Activated naive CD8-positive, alpha-beta T cell treated with anti-CD3 and anti-CD28 coated beads, Interleukin-2, amount 50 U/mL, for 24 hours (primary cell): ENCODE measurements at regions not wholly inside any gene's neighbourhood (a gene's known extent, or its start where the extent isn't known, plus 50 kb on each side); places are given as distances from the start of the nearest gene placed in this dataset.

Source experiments
- ATAC-seq: fragments of 150-1000 bp; cut with Tn5 transposase; one replicate; pipeline ENCODE4 v1.10.0; 2021
- DNase-seq: peaks from one replicate; pipeline ENCODE4 v3.0.0; 2021
- H3K27ac Mint-ChIP-seq: one replicate; pipeline ENCODE4 v1.8.0; 2021; ENCODE audit warnings: mild to moderate bottlenecking, mixed read lengths
- H3K27me3 Mint-ChIP-seq: one replicate; pipeline ENCODE4 v1.8.0; 2021; ENCODE audit warnings: mixed read lengths
- H3K36me3 Mint-ChIP-seq: one replicate; pipeline ENCODE4 v1.8.0; 2021; ENCODE audit warnings: low read depth, mixed read lengths
- H3K4me1 Mint-ChIP-seq: one replicate; pipeline ENCODE4 v1.8.0; 2021; ENCODE audit warnings: mixed read lengths
- H3K4me3 Mint-ChIP-seq: one replicate; pipeline ENCODE4 v1.8.0; 2021; ENCODE audit warnings: mild to moderate bottlenecking, moderate library complexity, mixed read lengths
- H3K9me3 Mint-ChIP-seq: one replicate; pipeline ENCODE4 v1.8.0; 2021; ENCODE audit warnings: mixed read lengths

DNA sequence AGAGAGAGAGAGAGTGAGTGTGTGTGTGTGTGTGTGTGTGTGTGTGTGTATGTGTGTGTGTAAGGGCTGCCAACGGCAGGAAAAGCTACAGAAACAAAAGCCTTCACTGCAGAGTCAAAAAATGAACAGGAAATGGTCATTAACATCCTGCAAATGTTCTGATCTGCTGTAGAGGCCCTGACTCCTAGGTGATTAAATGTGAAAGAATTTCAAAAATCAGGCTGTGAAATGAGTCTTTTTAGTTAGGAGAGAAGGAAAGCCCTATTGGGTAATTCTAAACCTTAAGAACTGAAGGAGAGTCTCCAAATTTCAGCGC lies 166.5 kb upstream of the MYLIP start:
- no peak for ATAC-seq
- Mint-ChIP-seq H3K4me3 (no peak overlapping the region), H3K27ac (no peak overlapping the region)

DNA sequence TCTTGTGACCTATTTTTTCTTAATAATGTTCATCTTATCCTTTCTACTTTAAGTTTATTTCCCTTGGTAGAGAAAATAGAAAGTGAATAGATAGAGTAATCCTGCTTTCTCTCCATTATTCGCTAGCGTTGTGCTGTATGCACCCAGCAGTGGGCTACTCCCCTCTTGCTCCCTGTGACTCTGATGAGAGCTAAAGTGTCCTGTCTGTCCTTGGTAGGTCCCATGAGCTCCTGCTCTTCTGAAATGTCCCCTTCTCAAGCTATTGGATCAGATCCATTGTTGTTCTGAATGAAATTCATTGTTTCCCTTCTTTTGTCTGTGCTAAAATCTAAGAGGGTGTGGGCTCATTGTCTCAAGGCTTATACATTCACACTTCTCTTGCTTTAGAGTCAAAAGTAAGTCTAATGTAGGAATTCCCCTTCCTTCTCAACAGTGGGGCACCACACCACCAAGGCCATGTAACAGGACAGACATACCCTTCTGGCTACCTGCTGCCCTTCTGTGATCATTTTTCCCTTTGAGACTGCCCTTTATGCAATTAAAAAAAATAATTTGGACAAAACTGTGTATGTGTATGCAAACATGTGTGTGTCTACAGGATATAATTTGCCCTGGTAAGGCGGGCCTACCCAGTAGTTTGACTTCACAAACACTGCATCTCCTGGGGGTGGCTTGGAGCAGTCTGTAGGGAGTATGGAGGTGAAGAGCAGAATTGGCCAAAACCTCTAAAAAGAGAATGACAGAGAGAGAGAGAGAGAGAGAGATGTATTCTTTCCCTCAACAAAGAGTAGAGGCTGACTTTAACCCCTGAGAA lies 167.0 kb upstream of the MYLIP start:
- Mint-ChIP-seq H3K27ac (no peak overlapping the region), H3K4me3 (no peak overlapping the region), H3K36me3 (no peaks in the 10 kb centered on the region), H3K4me1 (peaks cover 13% of the 10 kb centered on the region), H3K27me3 (no peaks in the 10 kb centered on the region), H3K9me3 (peaks cover 4% of the 10 kb centered on the region)
- DNase-seq (no peak), ATAC-seq (no peak)

More for the DNA sequence above, 166.5 kb upstream of the MYLIP start:
- no peak for DNase-seq
- Mint-ChIP-seq H3K27me3 (no peaks in the 10 kb centered on the region), H3K36me3 (no peaks in the 10 kb centered on the region), H3K9me3 (peaks cover 4% of the 10 kb centered on the region), H3K4me1 (peaks cover 13% of the 10 kb centered on the region)

DNA sequence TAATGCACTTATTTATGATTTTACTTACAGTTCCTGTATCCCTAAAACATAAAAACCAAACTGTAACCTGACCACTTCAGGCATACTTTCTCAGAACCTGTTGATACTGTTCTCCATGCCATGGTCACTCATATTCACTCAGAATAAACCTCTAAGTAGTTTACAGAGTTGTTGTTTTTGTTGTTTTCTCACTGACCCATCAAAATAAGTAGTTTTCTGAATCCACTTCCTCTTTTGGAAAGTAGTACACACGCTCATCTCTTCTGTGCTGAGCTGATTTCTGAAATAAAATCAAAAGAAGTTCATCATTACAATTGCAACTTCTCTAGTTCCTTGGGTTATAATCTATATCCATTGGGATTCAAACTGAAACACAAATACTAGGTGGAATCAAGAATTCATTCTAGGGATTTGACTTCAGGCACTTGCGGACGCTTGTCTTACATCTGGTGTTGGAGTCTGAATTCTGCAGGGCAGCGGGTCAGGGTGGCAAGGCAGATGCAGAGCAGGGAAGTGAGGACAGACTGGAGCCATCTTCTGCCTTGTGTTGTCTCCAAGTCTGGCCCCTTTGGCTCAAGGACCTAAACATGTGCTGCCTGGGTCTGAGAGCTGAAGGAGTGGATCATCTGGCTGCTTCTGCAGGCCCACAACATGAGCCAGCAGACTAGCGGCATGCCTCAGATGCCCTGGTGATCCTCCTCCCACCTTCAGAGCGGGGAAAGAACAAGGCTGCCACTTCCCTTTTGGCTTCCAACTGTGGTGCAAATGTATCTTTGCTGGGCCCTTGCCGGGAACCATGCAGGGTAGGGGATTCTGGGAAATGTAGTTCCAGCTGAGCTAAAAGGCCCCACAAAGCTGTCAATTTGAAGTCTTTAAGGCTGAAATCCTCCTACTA lies 167.9 kb upstream of the MYLIP start:
- no peaks in the 10 kb centered on the region for H3K36me3 Mint-ChIP-seq
- peaks cover 4% of the 10 kb centered on the region for H3K9me3 Mint-ChIP-seq
- ATAC-seq (no peak), DNase-seq (no peak)
- H3K4me1 Mint-ChIP-seq, result peaks cover 15% of the 10 kb centered on the region
- H3K27me3 Mint-ChIP-seq, result no peaks in the 10 kb centered on the region
- H3K27ac Mint-ChIP-seq, result no peak overlapping the region
- no peak overlapping the region for H3K4me3 Mint-ChIP-seq

DNA sequence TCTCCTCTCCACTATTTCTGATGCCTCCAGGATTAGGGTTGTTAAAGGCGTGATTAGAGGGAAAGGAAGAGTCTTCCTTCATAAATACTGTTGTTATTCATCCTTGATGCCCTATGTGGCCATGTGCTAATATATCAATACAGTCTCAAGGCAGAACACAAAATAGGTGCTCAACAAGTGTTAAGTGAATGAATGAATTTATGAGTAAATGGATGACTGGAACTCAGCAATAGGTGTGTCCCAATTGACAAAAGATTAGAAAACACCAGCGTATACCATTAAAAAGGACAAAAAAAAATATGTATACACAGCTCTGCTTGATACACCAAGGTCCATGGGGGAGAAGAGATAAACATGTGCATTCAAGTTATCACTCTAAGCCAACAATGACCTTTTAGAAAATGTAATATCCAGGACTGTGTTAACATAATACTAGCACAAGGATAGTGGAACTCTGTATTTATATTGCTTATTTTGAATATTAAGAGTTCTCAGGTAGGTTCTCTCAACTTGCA lies 171.2 kb upstream of the MYLIP start:
- DNase-seq (no peak), ATAC-seq (no peak)
- H3K36me3 Mint-ChIP-seq, result no peaks in the 10 kb centered on the region
- H3K9me3 Mint-ChIP-seq, result peaks cover 4% of the 10 kb centered on the region
- H3K4me3 Mint-ChIP-seq, result no peak overlapping the region
- H3K4me1 Mint-ChIP-seq, result peaks cover 14% of the 10 kb centered on the region
- no peak overlapping the region for H3K27ac Mint-ChIP-seq
- no peaks in the 10 kb centered on the region for H3K27me3 Mint-ChIP-seq

DNA sequence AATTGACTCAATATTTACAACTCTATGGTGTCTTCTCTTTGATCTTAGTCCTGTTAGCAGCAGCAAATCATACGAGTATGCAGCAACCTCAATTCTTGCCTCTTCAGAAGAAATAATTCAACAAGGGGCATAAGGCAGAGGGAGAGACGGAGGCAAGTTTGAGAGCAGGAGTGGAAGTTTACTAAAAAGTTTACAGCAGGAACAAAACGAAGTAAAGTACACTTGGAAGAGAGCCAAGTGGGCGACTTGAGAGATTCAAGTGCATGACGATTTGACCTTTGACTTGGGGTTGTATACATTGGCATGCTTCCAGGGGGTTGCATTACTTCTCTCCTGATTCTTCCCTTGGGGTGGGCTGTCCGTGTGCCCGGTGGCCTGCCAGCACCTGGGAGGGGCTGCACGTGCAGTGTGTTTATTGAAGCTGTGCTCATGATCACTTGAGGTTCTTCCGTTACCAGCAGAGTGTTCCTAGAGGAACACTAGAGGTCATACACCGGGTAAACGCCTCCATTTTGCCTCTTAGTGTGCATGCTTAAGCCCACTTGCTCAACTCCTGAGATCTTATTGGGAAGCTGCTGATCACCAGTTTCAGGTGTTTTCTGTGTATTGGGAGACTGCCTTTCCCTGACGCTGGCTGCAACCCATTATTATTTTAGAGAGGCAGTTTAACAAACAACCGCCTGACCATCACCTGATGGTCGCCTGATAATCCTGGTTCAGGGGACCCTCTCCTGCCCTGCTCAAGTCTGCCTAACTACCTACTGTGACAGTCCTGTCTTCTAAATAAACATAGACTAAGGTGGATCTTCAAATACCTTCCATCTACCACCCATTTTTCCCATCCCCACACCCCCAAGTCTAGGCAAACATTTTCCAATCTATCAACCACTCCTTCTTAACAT lies 172.4 kb upstream of the MYLIP start:
- ATAC-seq, result no peak

DNA sequence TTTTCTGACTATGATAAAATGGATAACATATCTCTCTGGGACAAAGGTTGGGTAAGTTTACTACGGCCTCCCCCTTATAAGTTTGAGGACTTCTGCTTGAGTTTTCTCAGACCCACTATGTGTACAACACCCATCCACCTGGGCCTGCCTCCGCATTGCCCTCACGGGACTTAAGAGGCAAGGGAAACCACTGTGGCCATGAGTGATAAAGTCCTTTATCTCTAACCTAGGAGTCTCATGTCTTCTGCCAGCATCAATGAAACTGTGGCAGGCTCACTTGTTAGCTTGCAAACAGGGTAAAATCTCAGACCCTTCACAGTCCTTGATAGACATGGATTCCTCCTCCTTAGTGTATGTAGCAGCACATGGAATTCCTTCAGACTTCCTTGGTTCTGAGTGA lies 173.4 kb upstream of the MYLIP start:
- Mint-ChIP-seq H3K27ac (no peak overlapping the region), H3K9me3 (no peaks in the 10 kb centered on the region), H3K4me3 (no peak overlapping the region), H3K36me3 (no peaks in the 10 kb centered on the region), H3K27me3 (peaks cover 3% of the 10 kb centered on the region), H3K4me1 (peaks cover 1% of the 10 kb centered on the region)
- DNase-seq, result no peak
- ATAC-seq, result no peak

More for the DNA sequence above, 172.4 kb upstream of the MYLIP start:
- Mint-ChIP-seq H3K27me3 (peaks cover 3% of the 10 kb centered on the region), H3K9me3 (peaks cover 4% of the 10 kb centered on the region), H3K27ac (no peak overlapping the region), H3K4me1 (peaks cover 1% of the 10 kb centered on the region), H3K36me3 (no peaks in the 10 kb centered on the region), H3K4me3 (no peak overlapping the region)
- no peak for DNase-seq

DNA sequence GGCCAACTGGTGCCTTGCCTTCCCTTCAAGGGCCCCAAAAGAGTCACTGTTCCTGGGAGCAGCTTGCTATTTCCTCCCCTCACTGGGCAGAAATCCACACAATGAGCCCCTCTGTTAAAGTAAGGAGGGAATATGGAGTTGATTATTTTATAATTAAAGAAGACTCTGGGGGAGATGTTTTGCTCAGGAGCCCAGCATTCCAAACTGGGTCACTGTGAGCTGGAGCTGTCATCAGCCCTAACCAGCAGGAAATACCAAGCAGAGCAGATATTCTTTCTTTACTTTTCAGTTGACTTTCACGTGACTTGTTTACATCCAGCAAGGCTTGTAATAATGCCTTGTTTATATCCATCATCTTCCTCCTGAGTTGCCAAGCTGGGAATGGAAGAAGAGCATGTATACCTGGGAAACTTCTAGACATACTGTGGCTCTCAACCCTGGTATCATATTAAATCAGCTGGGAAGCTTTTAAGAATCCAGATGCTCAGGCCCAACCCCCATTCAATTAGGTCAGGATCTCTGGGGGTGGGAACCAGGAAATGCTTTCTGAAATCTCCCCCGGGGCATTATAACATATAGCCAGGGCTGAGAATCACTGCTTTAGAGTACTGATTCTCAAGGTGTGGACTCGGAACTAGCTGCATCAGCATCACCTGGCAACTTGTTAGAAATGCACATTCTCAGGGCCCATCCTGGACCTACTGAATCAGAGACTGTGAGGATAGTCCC lies 175.6 kb upstream of the MYLIP start:
- no peak for ATAC-seq
- Mint-ChIP-seq H3K27ac (no peak overlapping the region), H3K36me3 (no peaks in the 10 kb centered on the region), H3K9me3 (no peaks in the 10 kb centered on the region), H3K4me1 (peaks cover 1% of the 10 kb centered on the region), H3K4me3 (no peak overlapping the region), H3K27me3 (peaks cover 3% of the 10 kb centered on the region)
- no peak for DNase-seq

DNA sequence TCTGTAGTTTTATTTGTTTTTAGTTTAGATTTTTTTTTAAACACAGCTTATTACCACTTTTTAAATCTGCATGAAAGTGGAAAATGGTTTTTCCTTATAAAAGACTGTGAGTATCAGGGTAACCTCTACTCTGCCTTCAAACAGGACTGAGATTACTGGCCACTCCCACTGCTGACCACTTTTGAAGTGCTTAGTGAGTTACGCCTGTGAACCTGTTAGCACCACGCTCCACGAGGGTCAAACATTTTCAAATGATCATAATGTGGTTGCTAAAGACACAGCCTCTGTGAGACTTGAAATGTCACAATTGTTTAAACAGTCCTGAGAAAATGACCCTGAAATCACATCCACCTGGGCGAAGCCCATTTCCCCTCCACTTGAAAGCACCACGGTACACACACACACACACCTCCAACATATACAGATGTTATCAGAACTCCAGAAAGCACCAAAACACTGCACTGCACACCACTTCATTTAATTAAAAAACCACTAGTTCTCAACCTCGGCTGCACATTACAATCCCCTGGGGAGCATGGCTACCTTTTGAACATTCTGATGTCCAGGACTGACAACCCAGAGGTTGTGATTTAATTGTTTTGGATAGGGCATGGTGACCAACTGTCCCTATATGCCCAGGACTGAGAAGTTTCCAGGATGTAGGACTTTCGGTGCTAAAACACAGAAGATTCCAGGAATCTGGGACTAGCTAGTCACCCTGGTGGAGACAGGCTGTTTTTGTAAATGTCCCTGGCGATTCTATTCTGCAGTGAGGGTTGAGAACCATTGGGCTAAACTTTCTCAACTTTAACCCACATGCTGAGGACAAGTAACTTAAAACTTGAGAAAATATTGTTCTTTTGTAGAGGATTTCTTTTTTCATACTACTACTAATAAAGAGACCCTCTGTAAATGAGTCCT lies 176.4 kb upstream of the MYLIP start:
- Mint-ChIP-seq H3K36me3 (no peaks in the 10 kb centered on the region), H3K27ac (no peak overlapping the region), H3K27me3 (peaks cover 3% of the 10 kb centered on the region), H3K4me3 (no peak overlapping the region), H3K4me1 (peaks cover 1% of the 10 kb centered on the region), H3K9me3 (no peaks in the 10 kb centered on the region)
- DNase-seq, result no peak
- ATAC-seq, result no peak

DNA sequence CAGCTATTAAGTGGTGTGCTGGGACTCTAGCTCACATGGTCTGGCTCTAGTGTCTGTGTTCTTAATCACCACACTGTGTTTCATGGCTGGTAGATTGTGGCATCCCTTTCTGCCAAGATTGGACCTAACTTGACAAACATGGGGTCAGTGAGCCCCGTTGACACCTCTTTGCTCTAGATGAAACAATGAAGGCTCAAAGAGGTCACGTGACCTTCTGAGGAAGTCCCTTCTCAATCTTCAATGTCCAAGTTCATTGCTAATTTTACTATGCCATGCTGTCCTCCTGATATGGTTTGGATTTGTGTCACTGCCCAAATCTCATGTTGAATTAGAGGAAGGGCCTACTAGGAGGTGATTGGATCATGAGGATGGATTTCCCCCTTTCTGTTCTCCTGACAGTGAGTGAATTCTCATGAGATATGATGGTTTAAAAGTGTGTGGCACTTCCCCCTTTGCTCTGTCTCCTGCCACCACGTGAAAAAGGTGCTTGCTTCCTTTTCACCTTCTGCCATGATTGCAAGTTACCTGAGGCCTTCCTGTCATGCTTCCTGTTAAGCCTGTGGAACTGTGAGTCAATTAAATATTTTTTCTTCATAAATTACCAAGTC lies 177.8 kb upstream of the MYLIP start:
- Mint-ChIP-seq H3K27ac (no peak overlapping the region), H3K36me3 (no peaks in the 10 kb centered on the region), H3K4me1 (no peaks in the 10 kb centered on the region), H3K4me3 (no peak overlapping the region), H3K9me3 (no peaks in the 10 kb centered on the region), H3K27me3 (peaks cover 3% of the 10 kb centered on the region)
- ATAC-seq (no peak), DNase-seq (no peak)

DNA sequence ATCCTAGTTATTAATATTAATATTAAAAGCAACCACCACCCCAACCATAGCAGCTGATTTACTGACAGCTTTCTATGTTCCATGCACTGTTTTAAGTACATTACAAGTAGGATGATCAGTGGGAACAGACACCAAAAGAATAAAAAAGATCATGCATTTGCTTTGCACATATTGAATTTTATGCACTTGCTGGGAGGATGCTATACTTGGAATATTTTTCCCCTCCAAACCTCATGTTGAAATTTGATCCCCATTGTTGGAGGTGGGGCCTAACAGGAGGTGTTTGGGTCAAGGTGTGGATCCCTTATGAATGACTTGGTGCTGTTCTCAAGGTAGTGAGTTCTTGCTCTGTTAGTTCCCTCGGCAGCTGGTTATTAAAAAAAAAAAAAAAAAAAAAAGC lies 178.9 kb upstream of the MYLIP start:
- no peak for ATAC-seq

DNA sequence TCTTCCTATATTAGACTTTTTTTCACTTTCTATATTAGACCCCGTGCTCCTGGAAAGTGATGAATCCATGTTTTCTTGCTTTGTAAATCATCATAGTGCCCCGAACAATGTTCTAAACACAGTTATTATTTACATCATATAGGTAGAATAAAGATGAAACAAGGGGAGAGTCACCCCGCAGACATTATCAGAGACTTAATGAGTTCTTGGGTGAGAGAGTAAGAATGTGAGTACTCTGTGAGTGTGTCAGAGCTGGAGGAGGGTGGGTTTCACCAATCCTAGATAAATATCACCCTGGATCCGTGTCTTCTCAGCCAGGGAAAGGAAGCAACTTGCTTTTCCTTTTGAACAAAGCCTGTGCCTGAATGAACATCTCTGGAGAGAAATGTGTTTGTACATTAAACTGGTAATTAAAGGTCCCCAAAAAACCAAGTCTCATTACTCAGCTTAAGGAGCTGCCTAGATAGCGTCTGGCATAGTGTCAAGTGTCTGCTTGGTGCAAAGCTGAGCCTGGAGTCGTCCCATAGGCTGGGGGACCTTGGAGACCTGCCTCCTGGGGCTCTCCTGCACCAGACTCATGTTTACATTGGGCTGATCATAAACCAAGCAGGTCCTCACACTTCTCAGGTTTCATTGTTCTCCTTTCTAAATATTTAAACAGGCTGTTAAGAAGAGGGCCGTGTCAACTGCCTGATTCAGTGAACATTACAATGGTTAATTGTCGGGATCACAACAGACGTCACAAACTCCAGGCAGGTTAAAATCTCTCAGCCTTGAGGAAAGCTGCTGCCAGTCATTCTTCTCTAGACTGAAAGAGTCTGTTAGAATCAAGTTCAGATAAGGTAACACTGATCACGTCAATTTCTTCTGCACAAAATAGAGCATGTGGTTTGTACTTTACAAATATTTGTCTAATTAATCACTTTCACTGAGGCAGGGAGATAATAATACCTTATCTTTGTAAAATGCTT lies 179.7 kb upstream of the MYLIP start:
- ATAC-seq (no peak), DNase-seq (no peak)
- no peaks in the 10 kb centered on the region for H3K4me1 Mint-ChIP-seq
- no peak overlapping the region for H3K27ac Mint-ChIP-seq
- H3K4me3 Mint-ChIP-seq, result no peak overlapping the region
- H3K27me3 Mint-ChIP-seq, result peaks cover 3% of the 10 kb centered on the region
- H3K9me3 Mint-ChIP-seq, result no peaks in the 10 kb centered on the region
- H3K36me3 Mint-ChIP-seq, result no peaks in the 10 kb centered on the region

More for the DNA sequence above, 178.9 kb upstream of the MYLIP start:
- Mint-ChIP-seq H3K27me3 (peaks cover 3% of the 10 kb centered on the region), H3K36me3 (no peaks in the 10 kb centered on the region), H3K4me3 (no peak overlapping the region), H3K27ac (no peak overlapping the region), H3K4me1 (no peaks in the 10 kb centered on the region), H3K9me3 (no peaks in the 10 kb centered on the region)
- DNase-seq, result no peak

DNA sequence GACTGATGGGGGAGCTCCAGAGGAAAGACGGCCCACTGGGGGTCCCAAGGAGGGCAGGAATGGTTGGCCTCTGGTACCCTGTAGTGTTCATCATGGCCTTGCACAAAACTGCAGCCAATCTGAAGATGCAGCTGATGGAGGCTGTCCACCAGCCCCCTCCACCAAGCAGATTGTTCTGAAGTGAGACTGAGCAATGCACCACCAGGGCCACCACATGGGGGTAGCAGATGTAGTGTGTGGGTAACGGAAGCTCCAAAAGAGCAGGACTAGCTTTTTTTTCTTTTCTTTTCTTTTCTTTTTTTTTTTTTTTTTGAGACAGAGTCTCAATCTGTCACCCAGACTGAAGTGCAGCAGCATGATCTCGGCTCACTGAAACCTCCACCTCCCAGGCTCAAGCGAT lies 181.0 kb upstream of the MYLIP start:
- Mint-ChIP-seq H3K4me1 (no peaks in the 10 kb centered on the region), H3K27me3 (peaks cover 3% of the 10 kb centered on the region)

More for the DNA sequence above, 181.0 kb upstream of the MYLIP start:
- Mint-ChIP-seq H3K36me3 (no peaks in the 10 kb centered on the region), H3K4me3 (no peak overlapping the region), H3K9me3 (no peaks in the 10 kb centered on the region), H3K27ac (no peak overlapping the region)
- DNase-seq, result no peak
- no peak for ATAC-seq
